ENCODE measurements at regions not wholly inside any gene's neighbourhood (a gene's known extent, or its start where the extent isn't known, plus 50 kb on each side); places are given as distances from the start of the nearest gene placed in this dataset.

GRCh38 chr11:70546191-70546940 is 148.0 kb downstream of the CTTN start:
- TF ChIP-seq CTCF (IDR thresholded peaks at IDR 0.05; ENCODE audit: borderline replicate concordance, extremely low read depth, low read length, poor library complexity, severe bottlenecking) = no peak
- no peak for TF ChIP-seq EZH2 (IDR thresholded peaks at IDR 0.05; ENCODE audit: borderline replicate concordance, low read depth, low read length, severe bottlenecking)
